Transverse colon (tissue), 3 donors: ENCODE measurements at regions not wholly inside any gene's neighbourhood (a gene's known extent, or its start where the extent isn't known, plus 50 kb on each side); places are given as distances from the start of the nearest gene placed in this dataset.

Experiments used
- CTCF ChIP-seq, 5 experiments: fragments of 200-600 bp in 3 of 5; fragments of 450-650 bp in 2 of 5; sonication (generic) in 3 of 5; IDR thresholded peaks; 1 replicate in 2 of 5; 2 replicates in 3 of 5; pipeline ENCODE4 v1.5.1; 2016 to 2017; ENCODE audit warnings: antibody characterized with exemption in 5 of 5, inconsistent platforms in 3 of 5, mild to moderate bottlenecking in 2 of 5, moderate library complexity in 1 of 5
- EP300 ChIP-seq: sonication (generic); formaldehyde crosslinking; IDR thresholded peaks from one replicate; pipeline ENCODE4 v1.6.1; 2017; ENCODE audit warnings: antibody characterized with exemption, low read depth
- POLR2A ChIP-seq: fragments of 450-650 bp; IDR thresholded peaks from one replicate; pipeline ENCODE4 v1.6.1; 2016; ENCODE audit warnings: antibody characterized with exemption, mild to moderate bottlenecking, moderate library complexity

- no peak for TF ChIP-seq CTCF (IDR thresholded peaks at IDR 0.05)
- TF ChIP-seq POLR2A: no peak
- no peak for TF ChIP-seq EP300
Measured at GRCh38 chr9:100720922-100721321, 143.0 kb downstream of the CAVIN4 start.
